ENCODE measurements at regions not wholly inside any gene's neighbourhood (a gene's known extent, or its start where the extent isn't known, plus 50 kb on each side); places are given as distances from the start of the nearest gene placed in this dataset.

DNA sequence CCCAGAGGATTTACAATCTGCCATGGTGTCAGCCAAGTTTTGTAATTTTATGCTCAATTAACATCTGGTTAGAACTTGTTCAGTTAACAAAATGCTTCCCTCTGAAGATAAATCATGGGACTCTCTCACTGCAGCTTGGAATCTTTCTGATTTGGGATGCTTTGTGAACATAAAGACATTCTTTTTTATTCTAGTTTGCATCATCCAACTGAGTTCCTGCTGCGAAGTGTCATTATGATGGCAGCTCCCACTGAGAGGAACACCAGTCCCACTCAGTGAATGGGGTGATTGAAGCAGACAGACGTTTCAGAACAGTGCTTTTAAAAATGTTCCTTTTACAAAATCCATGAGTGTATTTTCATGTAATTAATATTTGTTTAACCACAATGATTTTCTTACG, 863.8 kb downstream of the TLE4 start:
- H3K36me3 ChIP-seq (ENCODE audit: insufficient read depth, low read length), result no peaks in the 10 kb centered on the region
- no peaks in the 10 kb centered on the region for H3K9me3 ChIP-seq (ENCODE audit: insufficient read depth, low read depth, low read length)
- H3K79me2 ChIP-seq (ENCODE audit: insufficient read depth, low read length), result no peaks in the 10 kb centered on the region
- no peaks in the 10 kb centered on the region for H3K9me2 ChIP-seq (replicated peaks; ENCODE audit: low read depth, low read length)
- H3K4me3 ChIP-seq (ENCODE audit: low read length, poor library complexity, severe bottlenecking), result no peak overlapping the region
- H3K4me1 ChIP-seq (ENCODE audit: insufficient read depth, low read length, poor library complexity, severe bottlenecking), result no peaks in the 10 kb centered on the region
- TF ChIP-seq EZH2phosphoT487 (IDR thresholded peaks at IDR 0.05; ENCODE audit: borderline replicate concordance), result no peak
- TF ChIP-seq, protein P1, sequence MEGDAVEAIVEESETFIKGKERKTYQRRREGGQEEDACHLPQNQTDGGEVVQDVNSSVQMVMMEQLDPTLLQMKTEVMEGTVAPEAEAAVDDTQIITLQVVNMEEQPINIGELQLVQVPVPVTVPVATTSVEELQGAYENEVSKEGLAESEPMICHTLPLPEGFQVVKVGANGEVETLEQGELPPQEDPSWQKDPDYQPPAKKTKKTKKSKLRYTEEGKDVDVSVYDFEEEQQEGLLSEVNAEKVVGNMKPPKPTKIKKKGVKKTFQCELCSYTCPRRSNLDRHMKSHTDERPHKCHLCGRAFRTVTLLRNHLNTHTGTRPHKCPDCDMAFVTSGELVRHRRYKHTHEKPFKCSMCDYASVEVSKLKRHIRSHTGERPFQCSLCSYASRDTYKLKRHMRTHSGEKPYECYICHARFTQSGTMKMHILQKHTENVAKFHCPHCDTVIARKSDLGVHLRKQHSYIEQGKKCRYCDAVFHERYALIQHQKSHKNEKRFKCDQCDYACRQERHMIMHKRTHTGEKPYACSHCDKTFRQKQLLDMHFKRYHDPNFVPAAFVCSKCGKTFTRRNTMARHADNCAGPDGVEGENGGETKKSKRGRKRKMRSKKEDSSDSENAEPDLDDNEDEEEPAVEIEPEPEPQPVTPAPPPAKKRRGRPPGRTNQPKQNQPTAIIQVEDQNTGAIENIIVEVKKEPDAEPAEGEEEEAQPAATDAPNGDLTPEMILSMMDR (conservative IDR thresholded peaks at IDR 0.05; ENCODE audit: low read length), result no peak
- H2AFZ ChIP-seq (ENCODE audit: low read length), result no peak overlapping the region
- no peaks in the 10 kb centered on the region for H3F3A ChIP-seq (ENCODE audit: low read depth)
- no peak overlapping the region for H3K4me2 ChIP-seq (ENCODE audit: low read depth, low read length, poor library complexity, severe bottlenecking)
- H3K27me3 ChIP-seq (ENCODE audit: insufficient read depth, low read length, poor library complexity, severe bottlenecking), result no peaks in the 10 kb centered on the region
- no peak overlapping the region for H3K9ac ChIP-seq (ENCODE audit: low read depth, low read length, poor library complexity, severe bottlenecking)
- no peaks in the 10 kb centered on the region for H4K20me1 ChIP-seq (ENCODE audit: insufficient read depth, low read length, poor library complexity, severe bottlenecking)

DNA sequence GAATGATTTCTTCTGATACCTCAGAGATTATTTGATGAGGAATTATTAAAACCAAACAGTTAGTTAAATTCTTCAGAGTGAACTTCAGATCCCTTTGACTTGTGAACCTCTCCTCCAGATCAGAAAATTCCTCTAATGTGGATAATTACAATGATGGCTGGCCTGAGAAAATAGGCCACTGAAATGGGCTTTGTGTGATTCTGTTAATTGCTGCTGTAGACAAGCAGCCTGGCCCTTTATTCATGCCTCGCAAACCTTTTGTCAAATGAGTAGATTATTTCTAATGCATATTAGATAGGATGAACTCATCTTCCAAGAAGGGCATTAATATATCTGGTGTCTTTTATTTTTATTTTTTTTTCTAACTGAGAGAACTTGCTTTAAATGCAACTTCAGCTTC, 855.2 kb downstream of the TLE4 start:
- Histone ChIP-seq H3K36me3 (ENCODE audit: insufficient read depth, low read length) (no peaks in the 10 kb centered on the region), H3K4me2 (ENCODE audit: low read depth, low read length, poor library complexity, severe bottlenecking) (no peak overlapping the region), H3F3A (ENCODE audit: low read depth) (no peaks in the 10 kb centered on the region), H4K20me1 (ENCODE audit: insufficient read depth, low read length, poor library complexity, severe bottlenecking) (no peaks in the 10 kb centered on the region), H3K9me2 (replicated peaks; ENCODE audit: low read depth, low read length) (no peaks in the 10 kb centered on the region), H3K9me3 (ENCODE audit: insufficient read depth, low read depth, low read length) (no peaks in the 10 kb centered on the region), H3K9ac (ENCODE audit: low read depth, low read length, poor library complexity, severe bottlenecking) (no peak overlapping the region), H3K4me1 (ENCODE audit: insufficient read depth, low read length, poor library complexity, severe bottlenecking) (peaks cover 6% of the 10 kb centered on the region), H3K4me3 (ENCODE audit: low read length, poor library complexity, severe bottlenecking) (no peak overlapping the region), H2AFZ (ENCODE audit: low read length) (no peak overlapping the region), H3K27me3 (ENCODE audit: insufficient read depth, low read length, poor library complexity, severe bottlenecking) (no peaks in the 10 kb centered on the region), H3K79me2 (ENCODE audit: insufficient read depth, low read length) (no peaks in the 10 kb centered on the region)
- TF ChIP-seq, protein P1 (conservative IDR thresholded peaks at IDR 0.05; ENCODE audit: low read length), result no peak
- no peak for TF ChIP-seq EZH2phosphoT487 (IDR thresholded peaks at IDR 0.05; ENCODE audit: borderline replicate concordance)

DNA sequence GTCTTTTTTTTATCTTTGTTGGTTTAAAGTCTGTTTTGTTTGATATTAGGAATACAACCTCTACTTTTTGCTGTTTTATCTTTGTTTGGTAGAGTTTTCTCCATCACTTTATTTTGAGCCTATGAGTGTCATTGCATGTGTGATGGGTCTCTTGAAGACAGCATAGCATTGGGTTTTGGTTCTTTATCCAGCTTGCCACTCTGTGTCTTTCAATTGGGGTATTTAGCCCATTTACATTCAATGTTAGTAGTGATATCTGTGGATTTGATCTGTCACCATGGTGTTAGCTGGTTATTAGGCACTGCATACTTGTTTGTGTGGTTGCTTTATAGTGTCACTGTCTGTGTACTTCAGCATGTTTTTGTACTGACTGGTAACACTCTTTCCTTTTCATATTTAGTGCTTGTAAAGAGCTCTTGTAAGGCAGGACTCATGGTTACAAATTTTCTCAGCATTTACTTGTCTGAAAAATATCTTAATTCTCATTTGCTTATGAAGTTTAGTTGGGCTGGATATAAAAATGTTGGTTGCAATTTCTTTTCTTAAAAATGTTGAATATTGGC, 845.5 kb downstream of the TLE4 start:
- no peaks in the 10 kb centered on the region for H3F3A ChIP-seq (ENCODE audit: low read depth)
- H3K4me3 ChIP-seq (ENCODE audit: low read length, poor library complexity, severe bottlenecking), result no peak overlapping the region
- no peaks in the 10 kb centered on the region for H3K4me1 ChIP-seq (ENCODE audit: insufficient read depth, low read length, poor library complexity, severe bottlenecking)
- TF ChIP-seq EZH2phosphoT487 (IDR thresholded peaks at IDR 0.05; ENCODE audit: borderline replicate concordance), result no peak
- TF ChIP-seq, protein P1 (conservative IDR thresholded peaks at IDR 0.05; ENCODE audit: low read length), result no peak
- no peaks in the 10 kb centered on the region for H3K27me3 ChIP-seq (ENCODE audit: insufficient read depth, low read length, poor library complexity, severe bottlenecking)
- no peaks in the 10 kb centered on the region for H3K36me3 ChIP-seq (ENCODE audit: insufficient read depth, low read length)
- H4K20me1 ChIP-seq (ENCODE audit: insufficient read depth, low read length, poor library complexity, severe bottlenecking), result no peaks in the 10 kb centered on the region
- H3K79me2 ChIP-seq (ENCODE audit: insufficient read depth, low read length), result no peaks in the 10 kb centered on the region
- H3K9me3 ChIP-seq (ENCODE audit: insufficient read depth, low read depth, low read length), result peaks cover 24% of the 10 kb centered on the region; the same call in 1 of the 2 replicates
- H2AFZ ChIP-seq (ENCODE audit: low read length), result no peak overlapping the region
- H3K9me2 ChIP-seq (replicated peaks; ENCODE audit: low read depth, low read length), result no peaks in the 10 kb centered on the region
- no peak overlapping the region for H3K4me2 ChIP-seq (ENCODE audit: low read depth, low read length, poor library complexity, severe bottlenecking)
- no peak overlapping the region for H3K9ac ChIP-seq (ENCODE audit: low read depth, low read length, poor library complexity, severe bottlenecking)

All from Loucy (cell line).